Stomach smooth muscle (tissue), 2 donors: ENCODE measurements at regions not wholly inside any gene's neighbourhood (a gene's known extent, or its start where the extent isn't known, plus 50 kb on each side); places are given as distances from the start of the nearest gene placed in this dataset.

Source experiments
- H3K27ac ChIP-seq: one replicate; pipeline ENCODE4 v1.7.0; 2013; ENCODE audit warnings: mild to moderate bottlenecking, low read length, inconsistent platforms
- H3K27me3 ChIP-seq, 2 donors: one replicate each; pipeline ENCODE4 v1.7.0; 2013; ENCODE audit warnings: low read length in 2 of 2; ENCODE audit not compliant: insufficient read depth in 2 of 2, control insufficient read depth in 1 of 2
- H3K36me3 ChIP-seq, 2 donors: one replicate each; pipeline ENCODE4 v1.7.0; 2013; ENCODE audit warnings: low read length in 2 of 2; ENCODE audit not compliant: control insufficient read depth in 2 of 2, insufficient read depth in 2 of 2
- H3K4me1 ChIP-seq: one replicate; pipeline ENCODE4 v1.7.0; 2013; ENCODE audit warnings: low read length; ENCODE audit not compliant: control insufficient read depth, insufficient read depth
- H3K4me3 ChIP-seq, 2 donors: one replicate each; pipeline ENCODE4 v1.7.0; 2013; ENCODE audit warnings: low read length in 2 of 2
- H3K9ac ChIP-seq, 2 donors: one replicate each; pipeline ENCODE4 v1.7.0; 2013; ENCODE audit warnings: low read length in 2 of 2, mild to moderate bottlenecking in 1 of 2
- H3K9me3 ChIP-seq, 2 donors: one replicate each; pipeline ENCODE4 v1.7.0; 2013; ENCODE audit warnings: low read length in 2 of 2; ENCODE audit not compliant: control insufficient read depth in 2 of 2
- donor health status: healthy.
- donor health status: Pancreatic carcinoma.

DNA sequence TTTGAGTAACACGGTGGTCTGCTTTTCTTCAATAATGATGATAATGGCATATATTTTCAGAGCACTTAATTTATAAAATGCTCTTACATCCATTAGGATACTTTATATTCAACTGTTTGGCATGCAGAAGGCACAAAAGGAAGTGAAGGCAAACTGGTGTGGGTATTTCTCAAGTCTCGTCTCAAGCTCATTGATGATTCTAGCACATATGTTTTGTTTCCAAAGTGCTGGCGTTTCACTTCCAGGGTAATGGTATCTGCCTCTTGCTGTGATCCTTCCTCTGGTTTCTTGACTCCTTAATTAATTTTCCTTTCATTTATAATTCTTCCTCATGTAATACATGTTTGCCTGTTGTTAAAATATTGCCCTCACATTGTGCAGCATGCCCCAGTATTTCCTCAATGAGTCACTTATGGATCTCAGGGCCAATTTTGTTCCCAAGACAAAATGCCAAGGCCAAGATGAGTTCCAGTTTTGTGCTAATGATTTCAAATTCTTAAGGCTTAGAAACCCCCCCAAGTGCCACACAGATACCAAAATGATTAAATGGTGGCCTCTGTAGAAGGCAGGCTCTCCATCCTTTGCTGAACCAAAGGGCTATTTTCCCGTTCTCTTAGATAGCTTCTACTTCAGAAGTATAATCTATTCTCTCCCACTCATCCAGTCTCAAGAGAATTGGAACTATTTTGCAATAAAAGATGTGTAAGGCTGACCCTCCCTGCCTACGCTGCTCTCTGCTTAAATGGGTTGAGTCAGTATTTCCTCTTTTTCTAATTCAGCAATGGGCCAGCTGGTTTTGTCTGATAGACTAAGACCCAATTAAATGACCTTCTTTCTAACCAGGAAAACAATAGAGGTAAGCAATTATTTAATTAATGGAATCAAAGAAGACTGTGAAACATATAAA, 171.2 kb downstream of the ZNF365 start:
- Histone ChIP-seq H3K36me3 (no peaks in the 10 kb centered on the region), H3K4me3 (no peak overlapping the region), H3K27ac (no peak overlapping the region), H3K9me3 (no peaks in the 10 kb centered on the region), H3K9ac (no peak overlapping the region), H3K27me3 (no peaks in the 10 kb centered on the region), H3K4me1 (no peaks in the 10 kb centered on the region)

- no peaks in the 10 kb centered on the region for H3K27me3 ChIP-seq
These were observed 174.5 kb downstream of the ZNF365 start for GRCh38 chr10:62548686-62549085.

GRCh38 chr10:62550173-62550572, 176.0 kb downstream of the ZNF365 start:
- Histone ChIP-seq H3K27ac (no peak overlapping the region), H3K4me3 (no peak overlapping the region), H3K9me3 (peaks cover 0 to 2% of the 10 kb centered on the region in 2 donors), H3K9ac (no peak overlapping the region), H3K4me1 (no peaks in the 10 kb centered on the region), H3K36me3 (no peaks in the 10 kb centered on the region), H3K27me3 (no peaks in the 10 kb centered on the region)

More at GRCh38 chr10:62548686-62549085, 174.5 kb downstream of the ZNF365 start:
- peaks cover 0 to 2% of the 10 kb centered on the region in 2 donors for H3K9me3 ChIP-seq
- H3K36me3 ChIP-seq, result no peaks in the 10 kb centered on the region
- H3K9ac ChIP-seq, result no peak overlapping the region
- H3K4me3 ChIP-seq, result no peak overlapping the region
- H3K4me1 ChIP-seq, result no peaks in the 10 kb centered on the region
- no peak overlapping the region for H3K27ac ChIP-seq

DNA sequence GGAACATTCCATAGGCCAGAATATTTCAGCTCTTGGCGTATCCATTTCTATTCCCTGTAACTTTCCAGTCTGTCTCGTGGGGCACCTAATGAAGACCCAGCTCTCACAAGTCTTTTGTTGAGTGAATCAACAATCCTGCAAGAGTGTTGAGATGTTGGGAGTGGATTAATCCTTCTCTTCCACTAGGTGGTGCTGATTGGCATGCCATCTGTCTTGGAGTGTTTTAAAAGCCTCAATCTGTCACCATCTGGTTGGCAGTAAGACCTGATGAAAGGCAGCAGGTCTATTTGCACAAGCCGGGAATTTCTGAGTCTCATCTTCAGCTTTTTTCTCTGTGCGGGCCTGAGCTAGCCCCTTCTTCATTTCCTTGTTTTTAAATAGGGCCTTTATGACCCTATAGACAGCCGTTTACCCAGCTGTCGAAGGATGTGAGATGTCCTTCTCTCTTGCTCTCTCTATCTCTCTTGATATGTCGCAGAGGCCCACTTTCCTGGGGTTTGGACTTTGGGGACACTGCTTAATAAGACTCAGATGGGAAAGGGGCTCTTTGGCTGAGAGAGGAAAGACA, 180.5 kb downstream of the ZNF365 start:
- H3K4me3 ChIP-seq, result no peak overlapping the region
- no peaks in the 10 kb centered on the region for H3K27me3 ChIP-seq
- H3K9ac ChIP-seq, result no peak overlapping the region
- H3K36me3 ChIP-seq, result no peaks in the 10 kb centered on the region
- peaks cover 0 to 2% of the 10 kb centered on the region in 2 donors for H3K9me3 ChIP-seq
- no peak overlapping the region for H3K27ac ChIP-seq
- H3K4me1 ChIP-seq, result no peaks in the 10 kb centered on the region

GRCh38 chr10:62559481-62560200, 185.5 kb downstream of the ZNF365 start:
- Histone ChIP-seq H3K4me1 (peaks cover 4% of the 10 kb centered on the region), H3K4me3 (no peak overlapping the region), H3K27ac (no peak overlapping the region), H3K9me3 (no peaks in the 10 kb centered on the region), H3K9ac (no peak overlapping the region), H3K27me3 (no peaks in the 10 kb centered on the region), H3K36me3 (no peaks in the 10 kb centered on the region)

DNA sequence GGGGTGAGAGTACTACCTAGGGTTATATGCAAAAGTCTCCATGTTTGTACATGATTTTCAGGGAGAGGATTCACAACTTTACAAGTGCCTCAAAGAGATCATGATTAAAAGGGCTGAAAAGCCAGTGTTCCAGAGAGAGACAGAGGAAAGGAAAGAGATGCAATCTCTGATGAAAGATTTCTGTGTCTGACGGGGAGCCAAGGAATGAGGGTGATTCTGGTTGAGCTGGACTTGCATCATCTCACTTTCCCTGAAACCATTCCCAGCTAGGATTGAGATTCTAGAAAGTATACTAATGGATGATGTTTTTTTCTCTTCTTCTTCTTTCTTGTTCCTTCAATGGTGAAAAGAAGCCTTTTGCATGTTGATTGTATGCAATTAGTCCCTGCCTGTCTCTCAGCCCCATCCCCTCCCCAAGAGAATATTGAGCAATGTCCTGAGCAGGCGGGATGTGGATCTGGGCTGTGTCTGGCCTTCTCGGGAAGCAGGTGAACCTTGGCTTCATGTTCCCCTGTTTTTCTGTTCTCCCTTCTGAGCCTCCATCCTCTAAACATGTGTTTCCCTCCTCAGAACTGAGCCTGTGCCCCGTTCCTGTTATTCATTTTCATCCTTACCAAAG, 186.1 kb downstream of the ZNF365 start:
- Histone ChIP-seq H3K27ac (no peak overlapping the region), H3K9ac (no peak overlapping the region), H3K4me1 (peaks cover 4% of the 10 kb centered on the region), H3K9me3 (no peaks in the 10 kb centered on the region), H3K27me3 (no peaks in the 10 kb centered on the region), H3K36me3 (no peaks in the 10 kb centered on the region), H3K4me3 (no peak overlapping the region)

GRCh38 chr10:62561151-62561550, 187.0 kb downstream of the ZNF365 start:
- Histone ChIP-seq H3K36me3 (no peaks in the 10 kb centered on the region), H3K9me3 (no peaks in the 10 kb centered on the region), H3K4me3 (no peak overlapping the region), H3K27ac (no peak overlapping the region), H3K9ac (no peak overlapping the region), H3K27me3 (no peaks in the 10 kb centered on the region), H3K4me1 (peaks cover 4% of the 10 kb centered on the region)

DNA sequence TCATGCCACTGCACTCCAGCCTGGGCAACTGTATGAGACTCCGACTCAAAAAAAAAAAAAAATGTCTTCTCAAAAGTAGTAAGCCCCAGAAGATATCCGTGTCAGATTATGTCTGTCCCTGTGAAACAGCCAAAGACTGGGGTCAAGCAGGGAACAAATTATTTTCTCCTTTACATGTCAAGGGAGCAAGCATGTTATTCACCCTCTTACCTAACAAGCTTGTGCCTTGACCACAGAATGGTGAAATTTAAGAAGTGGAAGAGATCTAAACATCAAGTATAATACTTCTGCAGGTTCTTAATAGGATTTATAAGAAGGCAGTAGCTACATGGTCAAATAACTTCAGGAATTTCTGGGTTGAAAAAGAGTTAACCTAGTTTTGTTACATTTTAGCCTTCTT, 187.9 kb downstream of the ZNF365 start:
- Histone ChIP-seq H3K27me3 (no peaks in the 10 kb centered on the region), H3K9ac (no peak overlapping the region), H3K4me3 (no peak overlapping the region), H3K4me1 (peaks cover 4% of the 10 kb centered on the region), H3K9me3 (no peaks in the 10 kb centered on the region), H3K36me3 (no peaks in the 10 kb centered on the region), H3K27ac (no peak overlapping the region)

- H3K9ac ChIP-seq, result no peak overlapping the region
- H3K27ac ChIP-seq, result no peak overlapping the region
- H3K9me3 ChIP-seq, result no peaks in the 10 kb centered on the region
- H3K4me1 ChIP-seq, result peaks cover 4% of the 10 kb centered on the region
- H3K27me3 ChIP-seq, result no peaks in the 10 kb centered on the region
- H3K36me3 ChIP-seq, result no peaks in the 10 kb centered on the region
- H3K4me3 ChIP-seq, result no peak overlapping the region
These were observed 188.6 kb downstream of the ZNF365 start for GRCh38 chr10:62562795-62563194.

GRCh38 chr10:62573929-62574328, 199.8 kb downstream of the ZNF365 start:
- H3K4me3 ChIP-seq, result no peak overlapping the region
- no peak overlapping the region for H3K9ac ChIP-seq
- H3K36me3 ChIP-seq, result no peaks in the 10 kb centered on the region
- no peaks in the 10 kb centered on the region for H3K9me3 ChIP-seq
- no peak overlapping the region for H3K27ac ChIP-seq
- peaks cover 0 to 3% of the 10 kb centered on the region in 2 donors for H3K27me3 ChIP-seq
- no peaks in the 10 kb centered on the region for H3K4me1 ChIP-seq
